SK-N-SH (cell line): ENCODE measurements at regions not wholly inside any gene's neighbourhood (a gene's known extent, or its start where the extent isn't known, plus 50 kb on each side); places are given as distances from the start of the nearest gene placed in this dataset.

Experiments
- CTCF ChIA-PET: fragments of 300-600, 350-600 bp; formaldehyde crosslinking; extraction: SDS; loops from one replicate; lab custom pipeline; 2021; lab: Yijun Ruan, JAX
- POLR2A ChIA-PET: fragments of 350-600 bp; sonication (Branson Sonifier 250); formaldehyde crosslinking; extraction: SDS; loops from one replicate; lab custom pipeline; 2020; ENCODE audit warnings: antibody characterized with exemption, inconsistent platforms; lab: Yijun Ruan, JAX
- DNase-seq: peaks from one replicate; pipeline ENCODE4 v3.0.0; 2012
- H2AFZ ChIP-seq: fragments of 200-600 bp; sonication (generic); 2 replicates; pipeline ENCODE4 v1.8.1; 2016; ENCODE audit warnings: antibody characterized with exemption, mild to moderate bottlenecking, low read depth
- H3F3A ChIP-seq: fragments of 200-600 bp; sonication (generic); replicated peaks from 2 replicates; pipeline ENCODE3; 2016; ENCODE audit warnings: antibody characterized with exemption, mild to moderate bottlenecking; ENCODE audit not compliant: insufficient read depth
- H3K27ac ChIP-seq, 2 experiments: fragments of 200-500 bp in 1 of 2; fragments of 200-600 bp in 1 of 2; sonication (Bioruptor generic) in 1 of 2; sonication (generic), shearing (Covaris generic) in 1 of 2; 2 replicates each; pipeline versions ENCODE4 v1.5.1 to v1.6.1; 2014 to 2016; ENCODE audit warnings: low read depth in 2 of 2, inconsistent platforms in 1 of 2, low read length in 1 of 2, mild to moderate bottlenecking in 1 of 2, mixed read lengths in 1 of 2
- H3K27me3 ChIP-seq: fragments of 200-600 bp; sonication (generic), shearing (Covaris generic); 2 replicates; pipeline ENCODE4 v1.6.1; 2016; ENCODE audit warnings: mixed run types; ENCODE audit not compliant: insufficient read depth
- H3K36me3 ChIP-seq, 2 experiments: fragments of 200-500 bp in 1 of 2; fragments of 200-600 bp in 1 of 2; sonication (Bioruptor generic) in 1 of 2; sonication (generic) in 1 of 2; replicated peaks in 1 of 2; 2 replicates each; pipeline versions ENCODE3 to v1.5.1; 2014 to 2016; ENCODE audit warnings: low read length in 1 of 2, mild to moderate bottlenecking in 1 of 2; ENCODE audit not compliant: insufficient read depth in 2 of 2, control insufficient read depth in 1 of 2
- H3K4me1 ChIP-seq, 2 experiments: fragments of 200-500 bp in 1 of 2; fragments of 200-600 bp in 1 of 2; sonication (Bioruptor generic) in 1 of 2; sonication (generic), shearing (Covaris generic) in 1 of 2; 2 replicates each; pipeline versions ENCODE4 v1.5.1 to v1.6.1; 2014 to 2016; ENCODE audit warnings: low read depth in 1 of 2, low read length in 1 of 2, mixed run types in 1 of 2; ENCODE audit not compliant: insufficient read depth in 2 of 2, control insufficient read depth in 1 of 2
- H3K4me2 ChIP-seq: fragments of 200-600 bp; sonication (generic), shearing (Covaris generic); 2 replicates; pipeline ENCODE4 v1.6.1; 2017; ENCODE audit warnings: mixed run types
- H3K4me3 ChIP-seq, 2 experiments: fragments of 200-500 bp in 1 of 2; fragments of 200-600 bp in 1 of 2; sonication (Bioruptor generic) in 1 of 2; sonication (generic), shearing (Covaris generic) in 1 of 2; 2 replicates each; pipeline versions ENCODE4 v1.5.1 to v1.8.1; 2014 to 2016; ENCODE audit warnings: low read depth in 2 of 2, inconsistent platforms in 1 of 2, low read length in 1 of 2, mild to moderate bottlenecking in 1 of 2, mixed read lengths in 1 of 2, moderate library complexity in 1 of 2
- H3K79me2 ChIP-seq: fragments of 200-600 bp; sonication (generic); 2 replicates; pipeline ENCODE4 v1.8.1; 2017; ENCODE audit warnings: mild to moderate bottlenecking; ENCODE audit not compliant: insufficient read depth
- H3K9ac ChIP-seq: fragments of 200-600 bp; sonication (generic); 2 replicates; pipeline ENCODE4 v1.6.1; 2017; ENCODE audit warnings: mixed run types
- H3K9me2 ChIP-seq: fragments of 200-600 bp; sonication (generic); 2 replicates; pipeline ENCODE4 v1.6.1; 2017; ENCODE audit warnings: mixed run types
- H3K9me3 ChIP-seq: fragments of 200-600 bp; sonication (generic); 2 replicates; pipeline ENCODE4 v1.6.1; 2017; ENCODE audit warnings: mixed run types, mild to moderate bottlenecking, moderate library complexity
- H4K20me1 ChIP-seq: fragments of 200-600 bp; sonication (generic); 2 replicates; pipeline ENCODE4 v1.6.1; 2017; ENCODE audit warnings: mild to moderate bottlenecking, mixed run types; ENCODE audit not compliant: insufficient read depth
- CHD2 ChIP-seq: fragments of 150-350 bp; IDR thresholded peaks from 2 replicates; pipeline ENCODE4 v1.6.1; 2018; ENCODE audit warnings: low read length; ENCODE audit not compliant: partially characterized antibody
- CTCF ChIP-seq: fragments of 200-600 bp; sonication (generic); IDR thresholded peaks from 2 replicates; pipeline ENCODE4 v1.6.1; 2017; ENCODE audit warnings: antibody characterized with exemption, mild to moderate bottlenecking, moderate library complexity
- EP300 ChIP-seq, 2 experiments: IDR thresholded peaks; 2 replicates each; pipeline versions ENCODE4 v1.4.0 to v1.6.1; 2012; ENCODE audit warnings: borderline replicate concordance in 1 of 2, low read depth in 1 of 2, low read length in 1 of 2
- EZH2phosphoT487 ChIP-seq: fragments of 200-600 bp; sonication (generic); IDR thresholded peaks from 2 replicates; pipeline ENCODE4 v1.6.1; 2017; ENCODE audit warnings: low read depth, mixed run types, mild to moderate bottlenecking, antibody characterized with exemption, moderate library complexity, borderline replicate concordance
- FOXJ3 ChIP-seq: sonication (generic); formaldehyde crosslinking; IDR thresholded peaks from 2 replicates; pipeline ENCODE4 v1.5.1; 2020; ENCODE audit warnings: mild to moderate bottlenecking, missing genetic modification reagents
- FOXM1 ChIP-seq: IDR thresholded peaks from 2 replicates; pipeline ENCODE4 v1.4.0; 2012; ENCODE audit warnings: low read depth, mild to moderate bottlenecking
- GABPA ChIP-seq: IDR thresholded peaks from 2 replicates; pipeline ENCODE4 v1.4.0; 2012; ENCODE audit warnings: low read depth, mild to moderate bottlenecking
- JUND ChIP-seq: IDR thresholded peaks from 2 replicates; pipeline ENCODE4 v1.4.0; 2012
- MXI1 ChIP-seq: IDR thresholded peaks from 2 replicates; pipeline ENCODE4 v1.6.1; 2012; ENCODE audit warnings: mild to moderate bottlenecking, low read depth, low read length, improper control_type of control experiment
- NFIC ChIP-seq: IDR thresholded peaks from 2 replicates; pipeline ENCODE4 v1.4.0; 2012; ENCODE audit warnings: borderline replicate concordance
- PBX3 ChIP-seq: IDR thresholded peaks from 2 replicates; pipeline ENCODE4; 2012
- RCOR1 ChIP-seq: fragments of 150-350 bp; IDR thresholded peaks from 2 replicates; pipeline ENCODE4 v1.6.1; 2017; ENCODE audit warnings: antibody characterized with exemption, low read length
- REST ChIP-seq: IDR thresholded peaks from 2 replicates; pipeline ENCODE4 v1.6.1; 2012; ENCODE audit warnings: mild to moderate bottlenecking, low read depth, low read length, moderate library complexity
- SIN3A ChIP-seq: IDR thresholded peaks from 2 replicates; pipeline ENCODE4 v1.6.1; 2012; ENCODE audit warnings: low read depth, mild to moderate bottlenecking, low read length, moderate library complexity, borderline replicate concordance
- TAF1 ChIP-seq: IDR thresholded peaks from 2 replicates; pipeline ENCODE4 v1.6.1; 2012; ENCODE audit warnings: low read depth, mild to moderate bottlenecking, low read length, moderate library complexity, borderline replicate concordance
- YY1 ChIP-seq: IDR thresholded peaks from 2 replicates; pipeline ENCODE4 v1.4.0; 2012; ENCODE audit warnings: low read depth, mild to moderate bottlenecking
- ZBTB33 ChIP-seq: IDR thresholded peaks from 2 replicates; pipeline ENCODE4 v1.4.0; 2012; ENCODE audit warnings: low read depth, borderline replicate concordance
- WGBS: methylation state at CpG from one replicate; pipeline ENCODE4 v1.1.6; 2017; ENCODE audit warnings: low lambda C conversion rate; 5-methylcytosine and 5-hydroxymethylcytosine counted together

GRCh38 chr11:15309296-15309695, 194.6 kb downstream of the INSC start:
- TF ChIP-seq MXI1: no peak
- no peak for TF ChIP-seq YY1
- no peak for TF ChIP-seq EP300 (IDR thresholded peaks at IDR 0.05; ENCODE audit: borderline replicate concordance in 1 of 2, low read depth in 1 of 2, low read length in 1 of 2)
- no peak for TF ChIP-seq GABPA
- TF ChIP-seq EZH2phosphoT487: no peak
- no peak for TF ChIP-seq RCOR1
- no peak for TF ChIP-seq FOXJ3 (CRISPR knock-in tag)
- no peak for TF ChIP-seq PBX3
- no peak for TF ChIP-seq JUND
- no peak for TF ChIP-seq CHD2
- no peak for TF ChIP-seq REST
- TF ChIP-seq NFIC: no peak
- no peak for TF ChIP-seq TAF1
- no peak for TF ChIP-seq ZBTB33
- no peak for TF ChIP-seq CTCF
- no peak for TF ChIP-seq SIN3A
- TF ChIP-seq FOXM1: no peak
- WGBS: 11% methylated on average over 1 of the region's 1 CpG

More at GRCh38 chr11:15309296-15309695, 194.6 kb downstream of the INSC start:
- no peak overlapping the region for H2AFZ ChIP-seq
- H3K79me2 ChIP-seq: no peaks in the 10 kb centered on the region
- no peaks in the 10 kb centered on the region for H3K27me3 ChIP-seq
- no peaks in the 10 kb centered on the region for H3F3A ChIP-seq
- H3K4me3 ChIP-seq: no peak overlapping the region
- no peaks in the 10 kb centered on the region for H3K9me3 ChIP-seq
- no peaks in the 10 kb centered on the region for H3K4me1 ChIP-seq
- H3K36me3 ChIP-seq: no peaks in the 10 kb centered on the region
- H3K4me2 ChIP-seq: no peak overlapping the region
- DNase-seq: no peak
- H3K9me2 ChIP-seq: no peaks in the 10 kb centered on the region
- CTCF ChIA-PET: interaction anchor here (0.7 to 2.6 kb wide), 2 partner anchors 9 to 32 kb away, joined by 3 to 9 read pairs; no protein-coding TSS in a partner anchor
- no peak overlapping the region for H3K27ac ChIP-seq
- no peak overlapping the region for H3K9ac ChIP-seq
- POLR2A ChIA-PET: no interaction called here
- no peaks in the 10 kb centered on the region for H4K20me1 ChIP-seq
